Skeletal muscle tissue (tissue), 3 donors: ENCODE measurements at regions not wholly inside any gene's neighbourhood (a gene's known extent, or its start where the extent isn't known, plus 50 kb on each side); places are given as distances from the start of the nearest gene placed in this dataset.

ENCODE experiments used
- H3K27ac ChIP-seq: one replicate; pipeline ENCODE4 v1.7.0; 2013; ENCODE audit warnings: mild to moderate bottlenecking, low read depth, low read length, inconsistent platforms
- H3K27me3 ChIP-seq, 3 donors: one replicate each; pipeline ENCODE4 v1.7.0; 2013; ENCODE audit warnings: low read length in 3 of 3; ENCODE audit not compliant: control insufficient read depth in 3 of 3, insufficient read depth in 3 of 3
- H3K36me3 ChIP-seq, 3 donors: one replicate each; pipeline ENCODE4 v1.7.0; 2013; ENCODE audit warnings: low read length in 3 of 3; ENCODE audit not compliant: control insufficient read depth in 3 of 3, insufficient read depth in 3 of 3
- H3K4me1 ChIP-seq, 3 donors: one replicate each; pipeline ENCODE4 v1.7.0; 2013; ENCODE audit warnings: low read length in 3 of 3, mild to moderate bottlenecking in 3 of 3; ENCODE audit not compliant: control insufficient read depth in 3 of 3, insufficient read depth in 3 of 3
- H3K4me3 ChIP-seq, 3 donors: one replicate each; pipeline ENCODE4 v1.7.0; 2013; ENCODE audit warnings: low read length in 3 of 3
- H3K9ac ChIP-seq, 3 donors: one replicate each; pipeline ENCODE4 v1.7.0; 2013; ENCODE audit warnings: low read length in 3 of 3, mild to moderate bottlenecking in 3 of 3, moderate library complexity in 2 of 3, low read depth in 1 of 3
- H3K9me3 ChIP-seq, 3 donors: one replicate each; pipeline ENCODE4 v1.7.0; 2013; ENCODE audit warnings: low read length in 3 of 3; ENCODE audit not compliant: control insufficient read depth in 3 of 3
- donor health status: Osteomylitis.

DNA sequence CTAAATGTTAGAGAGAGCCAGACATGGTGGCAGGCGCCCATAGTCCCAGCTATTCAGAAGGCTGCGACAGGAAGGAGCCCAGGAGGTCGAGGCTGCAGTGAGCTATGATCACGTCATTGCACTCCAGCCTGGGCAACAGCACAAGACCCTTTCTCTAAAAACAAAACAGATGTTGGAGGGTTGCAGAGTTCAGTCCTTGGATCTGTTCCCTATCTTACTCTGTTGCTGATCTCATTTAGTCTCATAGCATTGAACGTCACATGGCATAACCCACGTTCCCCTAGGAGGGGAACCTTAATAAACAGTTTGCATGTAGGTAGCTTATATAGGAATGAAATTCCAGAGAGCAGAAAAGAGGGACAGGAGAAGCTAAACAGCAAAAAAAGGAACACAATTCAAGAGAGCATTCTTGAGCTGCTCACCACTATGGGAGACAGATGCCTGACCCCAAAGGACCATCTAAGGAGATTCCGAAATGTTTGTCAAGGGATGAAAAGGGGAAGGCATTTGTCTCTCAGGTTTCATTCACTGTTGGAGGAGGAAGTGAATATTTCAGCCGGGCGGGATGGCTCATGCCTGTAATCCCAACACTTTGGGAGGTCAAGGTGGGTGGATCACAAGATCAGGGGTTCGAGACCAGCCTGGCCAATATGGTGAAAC is 54.6 kb upstream of the PIM1 start:
- no peaks in the 10 kb centered on the region for H3K36me3 ChIP-seq
- H3K27me3 ChIP-seq = no peaks in the 10 kb centered on the region
- no peak overlapping the region for H3K27ac ChIP-seq
- no peak overlapping the region for H3K9ac ChIP-seq
- no peaks in the 10 kb centered on the region for H3K4me1 ChIP-seq
- no peak overlapping the region for H3K4me3 ChIP-seq
- H3K9me3 ChIP-seq = no peaks in the 10 kb centered on the region

DNA sequence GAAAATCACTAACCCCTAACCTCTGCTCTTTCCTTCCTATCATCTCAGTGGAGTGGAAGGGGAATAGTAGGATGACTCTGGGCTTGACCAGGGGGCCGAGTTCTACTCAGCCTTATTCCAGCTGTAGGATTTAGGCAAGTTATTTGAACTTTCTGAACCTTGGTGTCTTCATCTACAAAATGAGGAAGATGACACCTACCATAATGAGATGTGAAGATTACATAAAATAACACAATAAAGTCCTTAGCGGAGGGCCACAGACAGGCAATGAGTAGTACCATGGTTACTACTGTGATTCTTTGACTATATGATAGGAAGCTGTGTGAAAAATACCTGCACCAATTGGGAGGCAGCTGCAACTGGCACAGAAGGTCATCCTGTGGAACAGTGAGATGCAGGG is 53.6 kb upstream of the PIM1 start:
- no peak overlapping the region for H3K4me3 ChIP-seq
- H3K4me1 ChIP-seq = no peaks in the 10 kb centered on the region
- H3K9ac ChIP-seq = no peak overlapping the region
- no peak overlapping the region for H3K27ac ChIP-seq
- no peaks in the 10 kb centered on the region for H3K9me3 ChIP-seq
- no peaks in the 10 kb centered on the region for H3K27me3 ChIP-seq
- H3K36me3 ChIP-seq = no peaks in the 10 kb centered on the region

DNA sequence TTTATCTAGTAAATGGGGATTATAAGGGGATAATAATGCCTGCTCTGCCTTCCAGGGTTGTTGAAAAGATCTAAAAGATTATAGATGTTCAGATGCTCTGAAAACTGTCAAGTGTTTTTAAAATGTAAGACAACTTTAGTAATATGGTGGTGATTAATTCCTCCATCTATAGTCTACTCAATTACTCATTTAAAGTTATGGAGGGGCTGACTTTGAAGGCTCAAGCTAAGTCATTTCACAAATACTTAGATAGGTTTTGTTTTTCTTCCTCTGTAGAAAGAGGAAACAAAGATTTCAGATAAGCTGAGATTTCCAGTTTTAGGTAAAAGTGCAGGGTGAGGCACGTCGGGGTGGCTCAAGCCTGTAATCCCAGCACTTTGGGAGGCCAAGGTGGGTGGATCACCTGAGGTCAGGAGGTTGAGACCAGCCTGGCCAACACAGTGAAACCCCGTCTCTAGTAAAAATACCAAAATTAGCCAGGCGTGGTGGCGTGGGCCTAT is 50.5 kb upstream of the PIM1 start:
- Histone ChIP-seq H3K27me3 (no peaks in the 10 kb centered on the region), H3K36me3 (no peaks in the 10 kb centered on the region), H3K9ac (no peak overlapping the region), H3K4me1 (no peaks in the 10 kb centered on the region), H3K4me3 (no peak overlapping the region), H3K27ac (no peak overlapping the region), H3K9me3 (no peaks in the 10 kb centered on the region)
